GM12892 (cell line): ENCODE measurements at regions not wholly inside any gene's neighbourhood (a gene's known extent, or its start where the extent isn't known, plus 50 kb on each side); places are given as distances from the start of the nearest gene placed in this dataset.

Experiments used
- POLR2A ChIP-seq: IDR thresholded peaks from 2 replicates; pipeline ENCODE4 v1.6.1; 2011; ENCODE audit warnings: low read depth, low read length, control low read depth
- TAF1 ChIP-seq: IDR thresholded peaks from 2 replicates; pipeline ENCODE4 v1.6.1; 2011; ENCODE audit warnings: low read depth, mild to moderate bottlenecking, control low read depth, low read length, borderline replicate concordance

- TF ChIP-seq POLR2A: no peak
- no peak for TF ChIP-seq TAF1
Observed at GRCh38 chr18:40215979-40216378, 1739.1 kb upstream of the PIK3C3 start.
